Upper lobe of right lung (tissue), 1 donor: ENCODE measurements at regions not wholly inside any gene's neighbourhood (a gene's known extent, or its start where the extent isn't known, plus 50 kb on each side); places are given as distances from the start of the nearest gene placed in this dataset.

Experiments used
- ATAC-seq: fragments of 200-7000 bp; cut with Tn5 transposase; one replicate; pipeline ENCODE4 v1.9.1; 2020; ENCODE audit warnings: mild to moderate bottlenecking, moderate library complexity
- DNase-seq: peaks from one replicate; pipeline ENCODE4 v3.0.0-alpha.2; 2020
- H3K27ac ChIP-seq: fragments of 200-600 bp; one replicate; pipeline ENCODE4 v1.8.0; 2022
- H3K27me3 ChIP-seq: fragments of 200-600 bp; one replicate; pipeline ENCODE4 v1.8.0; 2022; ENCODE audit warnings: mild to moderate bottlenecking
- H3K36me3 ChIP-seq: fragments of 200-600 bp; one replicate; pipeline ENCODE4 v1.8.0; 2022
- H3K4me1 ChIP-seq: fragments of 200-600 bp; one replicate; pipeline ENCODE4 v1.8.0; 2022
- H3K4me3 ChIP-seq: fragments of 200-600 bp; one replicate; pipeline ENCODE4 v1.8.0; 2022; ENCODE audit warnings: mild to moderate bottlenecking
- H3K9me3 ChIP-seq: fragments of 200-600 bp; one replicate; pipeline ENCODE4 v1.8.0; 2022
- CTCF ChIP-seq: fragments of 200-600 bp; IDR thresholded peaks from one replicate; pipeline ENCODE4 v1.8.0; 2022; ENCODE audit warnings: antibody characterized with exemption
- intact Hi-C: fragments of 100-400 bp; cut with DNase I; formaldehyde crosslinking; loops from one replicate; pipeline ENCODE4 v1.11.0; 2022
- donor health status: DM: no; HTN: yes; CAD: no; lungs with severe emphysema.

- H3K27ac ChIP-seq: no peak overlapping the region
- no peaks in the 10 kb centered on the region for H3K36me3 ChIP-seq
- intact Hi-C loops: no loop called here
- H3K4me3 ChIP-seq: no peak overlapping the region
- H3K4me1 ChIP-seq: no peaks in the 10 kb centered on the region
- H3K9me3 ChIP-seq: no peaks in the 10 kb centered on the region
- no peak for TF ChIP-seq CTCF
- H3K27me3 ChIP-seq: no peaks in the 10 kb centered on the region
- ATAC-seq (no peak), DNase-seq (no peak)
Observed at GRCh38 chr14:98243332-98243731, 1028.7 kb downstream of the BCL11B start.

- DNase-seq (no peak), ATAC-seq (no peak)
- Histone ChIP-seq H3K9me3 (no peaks in the 10 kb centered on the region), H3K36me3 (no peaks in the 10 kb centered on the region), H3K4me3 (no peak overlapping the region), H3K27ac (no peak overlapping the region), H3K4me1 (no peaks in the 10 kb centered on the region), H3K27me3 (no peaks in the 10 kb centered on the region)
- intact Hi-C loops: no loop called here
- no peak for TF ChIP-seq CTCF
Observed at GRCh38 chr14:98244162-98244948, 1027.6 kb downstream of the BCL11B start.

- Histone ChIP-seq H3K36me3 (no peaks in the 10 kb centered on the region), H3K4me3 (no peak overlapping the region), H3K4me1 (no peaks in the 10 kb centered on the region), H3K27me3 (no peaks in the 10 kb centered on the region), H3K27ac (no peak overlapping the region), H3K9me3 (no peaks in the 10 kb centered on the region)
- no peak for ATAC-seq
- intact Hi-C loops: no loop called here
- no peak for TF ChIP-seq CTCF
- no peak for DNase-seq
Observed at GRCh38 chr14:98244966-98245569, 1026.9 kb downstream of the BCL11B start.

- Histone ChIP-seq H3K36me3 (no peaks in the 10 kb centered on the region), H3K27me3 (no peaks in the 10 kb centered on the region), H3K9me3 (no peaks in the 10 kb centered on the region), H3K4me1 (no peaks in the 10 kb centered on the region), H3K4me3 (no peak overlapping the region), H3K27ac (no peak overlapping the region)
- DNase-seq (no peak), ATAC-seq (no peak)
- TF ChIP-seq CTCF: no peak
- intact Hi-C loops: no loop called here
Observed at GRCh38 chr14:98249057-98249456, 1022.9 kb downstream of the BCL11B start.

- H3K4me3 ChIP-seq: no peak overlapping the region
- no peaks in the 10 kb centered on the region for H3K36me3 ChIP-seq
- intact Hi-C loops: no loop called here
- ATAC-seq: no peak
- no peak for DNase-seq
- H3K9me3 ChIP-seq: no peaks in the 10 kb centered on the region
- no peak for TF ChIP-seq CTCF
- H3K27ac ChIP-seq: no peak overlapping the region
- no peaks in the 10 kb centered on the region for H3K4me1 ChIP-seq
- H3K27me3 ChIP-seq: no peaks in the 10 kb centered on the region
Observed at GRCh38 chr14:98249476-98249875, 1022.5 kb downstream of the BCL11B start.
